ENCODE measurements at regions not wholly inside any gene's neighbourhood (a gene's known extent, or its start where the extent isn't known, plus 50 kb on each side); places are given as distances from the start of the nearest gene placed in this dataset.

- TF ChIP-seq POLR2AphosphoS5 (IDR thresholded peaks at IDR 0.05): no peak
- TF ChIP-seq POLR2A (IDR thresholded peaks at IDR 0.05): no peak
Measured at GRCh38 chr12:24573621-24574020, 375.3 kb downstream of the BCAT1 start.

Measured in breast epithelium (tissue), 3 donors.